ENCODE measurements at regions not wholly inside any gene's neighbourhood (a gene's known extent, or its start where the extent isn't known, plus 50 kb on each side); places are given as distances from the start of the nearest gene placed in this dataset.

- DNase-seq, result no peak
These were observed 54.8 kb upstream of the ID3 start for GRCh38 chr1:23614032-23614660.

- DNase-seq, result no peak
These were observed 54.1 kb upstream of the ID3 start for GRCh38 chr1:23613191-23614031.

- no peak for DNase-seq
These were observed 52.5 kb upstream of the ID3 start for GRCh38 chr1:23611601-23612327.

- DNase-seq, result no peak
These were observed 51.4 kb upstream of the ID3 start for GRCh38 chr1:23610677-23611076.

GRCh38 chr1:23609971-23610370 lies 50.7 kb upstream of the ID3 start:
- DNase-seq, result no peak

All from NK-92 treated with Interleukin-12 subunit alpha and Interleukin-12 subunit beta, amount 100 ng/mL, for 24 hours (cell line).